ENCODE measurements at regions not wholly inside any gene's neighbourhood (a gene's known extent, or its start where the extent isn't known, plus 50 kb on each side); places are given as distances from the start of the nearest gene placed in this dataset.
"Not testable (repeated sequence)": the region's sequence is repeated elsewhere in the genome, so short reads cannot be mapped to it uniquely, and the experiment has no call there.

DNA sequence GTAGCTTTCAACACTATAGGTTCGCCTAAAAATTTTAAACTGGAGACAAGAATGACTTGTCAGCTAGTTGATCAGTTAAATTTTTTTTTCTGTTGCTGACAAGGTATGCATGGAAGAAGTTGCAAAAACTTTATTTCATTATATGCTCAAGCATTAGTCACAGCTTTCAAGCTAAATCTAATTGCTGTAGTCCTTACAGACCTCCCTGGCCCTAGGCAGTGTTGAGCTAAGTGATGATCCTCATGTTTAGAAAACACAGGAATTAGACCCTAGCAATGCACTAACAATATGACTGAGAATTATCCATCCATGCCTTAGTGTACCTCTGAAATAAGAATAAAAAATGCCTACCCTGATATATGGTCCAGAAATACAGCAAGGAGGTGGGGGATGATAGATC, 253.4 kb downstream of the SP3 start:
- no peak overlapping the region for H3K4me3 ChIP-seq (ENCODE audit: low read depth, low read length)

- no peak overlapping the region for H3K4me3 ChIP-seq (ENCODE audit: low read depth, low read length)
Observed at GRCh38 chr2:173713904-173714555, 251.1 kb downstream of the SP3 start.

- no peak overlapping the region for H3K4me3 ChIP-seq (ENCODE audit: low read depth, low read length)
Observed at GRCh38 chr2:173715441-173715840, 249.7 kb downstream of the SP3 start.

DNA sequence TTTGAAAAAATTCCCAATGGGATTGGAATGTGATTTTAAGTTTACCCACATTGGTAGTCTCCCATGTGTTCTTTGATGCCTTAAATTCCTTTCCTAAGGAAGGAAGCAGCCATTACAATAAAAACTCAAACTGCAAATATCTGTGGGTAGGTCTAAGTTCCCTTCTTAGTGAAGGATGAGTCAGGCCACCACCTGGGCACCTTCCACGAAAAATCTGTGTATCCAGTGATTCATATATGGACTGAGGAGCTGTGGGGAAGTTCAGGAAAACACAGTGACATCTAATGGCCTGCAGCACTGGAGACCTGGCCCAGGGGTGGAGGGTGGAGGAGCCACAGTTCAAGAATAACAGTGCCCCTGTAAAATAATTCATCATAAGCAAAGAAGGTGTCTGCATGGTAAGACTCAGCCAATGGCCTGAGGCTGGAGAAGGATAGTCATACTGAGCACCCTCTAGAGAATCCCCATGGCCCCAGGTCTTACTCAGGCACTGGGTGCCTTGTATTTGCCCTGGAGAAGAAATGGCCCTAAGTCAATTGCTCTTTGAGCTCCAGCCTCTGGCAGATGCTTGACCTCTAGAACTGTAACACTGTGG, 248.6 kb downstream of the SP3 start:
- H3K4me3 ChIP-seq (ENCODE audit: low read depth, low read length) = no peak overlapping the region

GRCh38 chr2:173719471-173719870, 245.7 kb downstream of the SP3 start:
- no peak overlapping the region for H3K4me3 ChIP-seq (ENCODE audit: low read depth, low read length)

DNA sequence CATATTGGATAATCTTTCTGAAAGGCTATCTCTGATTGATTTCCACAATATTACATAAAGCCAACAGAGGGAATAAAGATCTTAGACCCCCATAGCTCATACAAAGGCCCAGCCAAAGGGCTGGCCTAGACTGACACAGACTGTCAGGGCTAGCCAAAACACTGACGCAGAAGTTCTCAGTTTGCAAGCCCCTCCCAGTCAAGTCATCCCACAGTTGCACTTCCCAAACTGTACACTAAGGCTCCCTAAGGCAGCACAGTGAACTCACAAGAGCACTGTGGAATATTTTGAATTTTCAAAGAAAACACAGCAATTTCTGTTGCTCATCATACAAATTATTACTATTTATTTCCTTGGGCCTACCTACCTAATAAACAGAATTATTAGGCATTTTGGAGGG, 244.9 kb downstream of the SP3 start:
- no peak overlapping the region for H3K4me3 ChIP-seq (ENCODE audit: low read depth, low read length)

- H3K4me3 ChIP-seq (ENCODE audit: low read depth, low read length) = no peak overlapping the region
Observed at GRCh38 chr2:173734797-173735196, 230.4 kb downstream of the SP3 start.

- not testable (repeated sequence) for H3K4me3 ChIP-seq (ENCODE audit: low read depth, low read length)
Observed at GRCh38 chr2:173737954-173738575, 227.1 kb downstream of the SP3 start.

DNA sequence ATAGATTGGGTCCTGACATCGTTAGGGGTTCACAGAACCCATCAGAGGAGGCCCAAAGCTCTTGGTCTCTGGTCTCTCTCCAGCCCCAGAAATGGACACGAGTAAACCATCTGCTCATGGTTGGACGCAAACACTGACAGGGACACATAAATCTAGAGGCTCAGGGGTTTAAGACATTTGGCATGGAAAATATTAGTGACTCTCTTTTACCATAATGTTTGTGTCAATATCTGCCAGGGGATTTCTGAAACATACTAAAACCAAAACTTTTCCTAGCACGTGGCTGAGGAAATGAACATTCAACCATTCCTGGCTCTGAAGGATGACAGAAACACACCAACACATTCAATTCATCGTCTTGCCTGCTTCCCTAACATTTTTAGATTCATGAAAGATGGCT, 226.2 kb downstream of the SP3 start:
- H3K4me3 ChIP-seq (ENCODE audit: low read depth, low read length) = no peak overlapping the region

DNA sequence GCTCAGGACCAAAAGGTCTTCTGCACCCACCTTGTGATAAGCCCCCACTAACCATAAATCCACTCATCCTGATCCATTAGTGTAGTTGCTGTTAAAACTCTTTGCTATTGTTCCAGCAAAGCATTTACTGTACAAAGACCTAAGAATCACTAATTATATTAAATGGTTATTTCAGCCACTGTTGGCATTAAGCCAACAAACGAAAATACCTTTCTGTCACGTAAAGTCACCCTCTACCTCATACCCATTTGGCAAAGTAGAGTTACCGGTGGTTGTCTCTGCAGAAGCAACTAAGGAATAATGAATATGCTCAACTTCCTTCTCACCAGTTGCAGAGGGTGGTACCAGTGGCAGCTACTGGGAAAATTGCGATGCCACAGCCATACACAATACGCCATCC, 224.5 kb downstream of the SP3 start:
- H3K4me3 ChIP-seq (ENCODE audit: low read depth, low read length) = no peak overlapping the region

DNA sequence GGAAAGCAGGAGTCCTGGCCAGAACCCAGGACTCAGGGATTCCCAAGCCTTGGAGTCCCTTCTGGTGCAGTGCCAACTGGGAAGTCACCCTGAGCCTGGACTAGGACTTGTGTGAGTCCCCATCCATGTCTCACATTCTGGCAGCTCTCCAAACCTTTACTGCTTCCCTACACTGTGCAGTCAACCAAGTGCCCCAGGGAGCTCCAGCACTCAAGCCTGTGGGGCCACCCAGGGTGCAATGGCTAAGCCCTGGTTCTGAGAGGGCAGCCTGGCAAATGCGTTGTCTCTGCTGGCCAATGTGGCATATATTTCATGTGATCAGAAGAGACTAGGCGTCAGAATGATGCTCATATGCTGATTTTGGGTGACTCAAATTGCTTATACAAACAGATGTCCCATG, 223.4 kb downstream of the SP3 start:
- H3K4me3 ChIP-seq (ENCODE audit: low read depth, low read length) = no peak overlapping the region

- H3K4me3 ChIP-seq (ENCODE audit: low read depth, low read length) = no peak overlapping the region
Observed at GRCh38 chr2:173747035-173747434, 218.1 kb downstream of the SP3 start.

DNA sequence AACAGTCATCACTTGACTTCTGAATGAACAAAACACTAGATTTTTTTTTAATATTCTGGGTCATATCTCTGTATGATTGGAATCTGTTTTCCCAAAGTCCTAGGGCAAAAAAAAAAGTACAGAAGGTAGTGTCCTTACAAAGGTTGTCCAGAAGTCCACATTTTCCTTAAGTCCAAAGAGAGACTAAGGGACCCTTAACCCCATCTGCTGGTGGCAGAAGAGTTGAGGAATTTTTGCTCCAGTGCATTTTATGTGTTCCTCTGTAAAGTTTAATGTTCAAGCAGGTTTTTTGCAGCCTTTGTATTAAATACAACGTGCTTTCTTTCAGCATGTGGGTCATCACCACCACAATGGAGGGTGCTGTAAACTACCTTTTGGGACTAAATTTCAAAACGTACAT, 215.9 kb downstream of the SP3 start:
- H3K4me3 ChIP-seq (ENCODE audit: low read depth, low read length) = no peak overlapping the region

- no peak overlapping the region for H3K4me3 ChIP-seq (ENCODE audit: low read depth, low read length)
Observed at GRCh38 chr2:173750353-173750801, 214.8 kb downstream of the SP3 start.

GRCh38 chr2:173750831-173751230, 214.3 kb downstream of the SP3 start:
- no peak overlapping the region for H3K4me3 ChIP-seq (ENCODE audit: low read depth, low read length)

DNA sequence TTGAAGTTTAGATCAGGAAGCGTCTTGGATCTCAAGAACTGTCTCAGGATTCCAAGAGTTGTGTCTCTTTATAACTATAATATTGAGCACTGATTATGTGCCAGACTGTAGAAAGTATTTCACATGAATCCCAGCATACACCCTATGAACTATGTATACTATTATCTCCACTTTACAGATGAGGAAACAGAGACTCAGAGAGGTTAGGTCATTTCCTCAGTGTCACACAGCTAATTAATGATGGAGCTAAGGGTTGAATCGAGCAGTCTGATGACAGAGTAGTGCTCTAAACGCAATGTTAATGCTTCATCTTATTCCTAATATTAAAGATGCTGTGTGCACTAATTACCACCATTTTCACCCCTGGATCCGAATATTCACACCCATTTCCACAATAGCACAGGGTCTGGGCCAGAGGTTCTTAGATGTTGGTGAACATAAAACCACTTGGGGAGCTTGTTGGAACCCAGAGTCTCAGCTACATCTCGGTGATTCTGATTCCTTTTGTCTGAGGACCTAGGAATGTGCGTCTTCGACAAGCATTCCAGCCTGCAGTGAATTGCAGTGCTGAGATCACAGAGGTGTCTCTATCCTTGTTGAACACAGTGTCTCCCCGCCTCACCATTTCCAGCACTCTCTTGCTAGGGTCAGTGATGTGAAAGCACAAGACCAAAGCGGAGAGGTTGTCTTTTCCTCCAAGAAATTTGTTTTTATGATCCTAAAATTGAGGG, 213.8 kb downstream of the SP3 start:
- no peak overlapping the region for H3K4me3 ChIP-seq (ENCODE audit: low read depth, low read length)

DNA sequence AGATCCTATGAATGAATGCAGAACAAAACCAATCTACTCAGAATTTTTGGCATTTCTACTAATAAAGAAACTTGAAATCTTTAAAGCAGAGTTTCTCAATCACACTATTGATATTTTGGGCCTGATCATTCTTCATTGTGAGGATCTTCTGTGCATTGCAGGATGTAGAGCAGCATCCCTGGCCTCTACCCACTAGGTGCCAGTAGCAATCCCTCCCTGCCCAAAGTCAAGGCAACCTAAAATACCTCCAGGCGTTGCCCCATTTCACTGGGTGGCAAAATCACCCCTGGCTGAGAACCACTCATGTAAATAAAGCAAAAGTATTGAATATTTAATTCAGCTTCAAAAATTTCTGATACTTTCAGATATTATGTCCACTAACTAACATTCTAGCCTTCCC, 213.0 kb downstream of the SP3 start:
- H3K4me3 ChIP-seq (ENCODE audit: low read depth, low read length) = no peak overlapping the region

GRCh38 chr2:173753441-173753840, 211.7 kb downstream of the SP3 start:
- no peak overlapping the region for H3K4me3 ChIP-seq (ENCODE audit: low read depth, low read length)

- H3K4me3 ChIP-seq (ENCODE audit: low read depth, low read length) = no peak overlapping the region
Observed at GRCh38 chr2:173754165-173754564, 211.0 kb downstream of the SP3 start.

- no peak overlapping the region for H3K4me3 ChIP-seq (ENCODE audit: low read depth, low read length)
Observed at GRCh38 chr2:173754837-173755236, 210.3 kb downstream of the SP3 start.

DNA sequence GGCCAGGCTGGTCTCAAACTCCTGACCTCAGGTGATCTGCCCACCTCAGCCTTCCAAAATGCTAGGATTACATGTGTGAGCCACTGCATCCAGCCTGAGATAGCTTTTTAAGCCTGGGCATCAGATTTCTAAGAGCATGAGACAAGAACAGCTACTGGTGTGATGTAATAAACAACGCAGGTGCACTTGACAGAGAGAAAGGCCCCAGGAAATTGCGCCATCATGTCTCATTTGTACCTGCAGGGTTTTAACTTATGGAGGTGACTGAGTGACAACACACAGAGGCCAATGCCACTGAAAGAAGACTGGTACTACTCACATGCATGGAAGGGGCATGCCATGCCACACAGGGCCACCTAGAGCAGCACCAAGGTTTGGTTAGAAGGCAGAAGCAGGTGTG, 209.4 kb downstream of the SP3 start:
- H3K4me3 ChIP-seq (ENCODE audit: low read depth, low read length) = no peak overlapping the region

- H3K4me3 ChIP-seq (ENCODE audit: low read depth, low read length) = no peak overlapping the region
Observed at GRCh38 chr2:173759959-173760358, 205.2 kb downstream of the SP3 start.

All from iPS-11a (cell line).